Right cardiac atrium (tissue), 5 donors: ENCODE measurements at regions not wholly inside any gene's neighbourhood (a gene's known extent, or its start where the extent isn't known, plus 50 kb on each side); places are given as distances from the start of the nearest gene placed in this dataset.

Experiments
- ATAC-seq, 2 donors: fragments of 200-7000 bp; cut with Tn5 transposase; one replicate each; pipeline versions ENCODE4 v1.8.0 to v1.9.1; 2020; ENCODE audit warnings: moderate library complexity in 2 of 2, mild to moderate bottlenecking in 1 of 2
- DNase-seq, 3 donors: peaks; one replicate each; pipeline ENCODE4 v3.0.0-alpha.2; 2020
- H3K27ac ChIP-seq: one replicate; pipeline ENCODE4 v1.5.1; 2013; ENCODE audit warnings: mild to moderate bottlenecking, low read length, control low read depth, moderate library complexity
- H3K27me3 ChIP-seq: one replicate; pipeline ENCODE4 v1.6.1; 2013; ENCODE audit not compliant: control insufficient read depth, insufficient read depth
- H3K4me1 ChIP-seq: one replicate; pipeline ENCODE4 v1.6.1; 2013; ENCODE audit warnings: low read length; ENCODE audit not compliant: control insufficient read depth, insufficient read depth
- H3K4me3 ChIP-seq: one replicate; pipeline ENCODE4 v1.5.1; 2013; ENCODE audit warnings: low read length, control low read depth
- H3K9me3 ChIP-seq: one replicate; pipeline ENCODE4 v1.6.1; 2013; ENCODE audit warnings: low read length; ENCODE audit not compliant: control insufficient read depth
- WGBS: extraction: QIAGEN DNeasy Blood & Tissue Kit; methylation state at CpG from one replicate; pipeline ENCODE4 v1.1.7; 2013; 5-methylcytosine and 5-hydroxymethylcytosine counted together
- intact Hi-C, 4 donors: fragments of 100-400 bp; cut with DNase I; formaldehyde crosslinking; loops; one replicate each; pipeline versions ENCODE4 v1.11.0 to v1.14.0; 2022 to 2023
- donor health status: healthy with polysubstance abuse.
- donor health status: DM: no; HTN: yes; CAD: no.
- donor health status: DM: no; HTN: no; CAD: no.
- donor health status: DM: no; HTN: yes; CAD: no; lungs with severe emphysema.
- donor health status: DM: yes; HTN: yes; CAD: no.

- Histone ChIP-seq H3K27ac (no peak overlapping the region), H3K9me3 (no peaks in the 10 kb centered on the region), H3K4me1 (no peaks in the 10 kb centered on the region), H3K4me3 (no peak overlapping the region), H3K27me3 (no peaks in the 10 kb centered on the region)
- intact Hi-C loops: no loop called here
- WGBS: 58% methylated on average over 1 of the region's 1 CpG
- ATAC-seq (no peak), DNase-seq (no peak)
Observed at GRCh38 chr5:115024922-115025321, 144.8 kb downstream of the TRIM36 start.

GRCh38 chr5:115022303-115022702 is 147.4 kb downstream of the TRIM36 start:
- no peaks in the 10 kb centered on the region for H3K4me1 ChIP-seq
- no peaks in the 10 kb centered on the region for H3K27me3 ChIP-seq
- no peak overlapping the region for H3K27ac ChIP-seq
- no peak for DNase-seq
- no peak overlapping the region for H3K4me3 ChIP-seq
- ATAC-seq: no peak
- intact Hi-C loops: no loop called here
- no peaks in the 10 kb centered on the region for H3K9me3 ChIP-seq

GRCh38 chr5:115016646-115017045 is 153.1 kb downstream of the TRIM36 start:
- Histone ChIP-seq H3K9me3 (no peaks in the 10 kb centered on the region), H3K4me3 (no peak overlapping the region), H3K27me3 (no peaks in the 10 kb centered on the region), H3K4me1 (no peaks in the 10 kb centered on the region), H3K27ac (no peak overlapping the region)
- WGBS: 56% methylated on average over 1 of the region's 1 CpG
- intact Hi-C loops: no loop called here
- ATAC-seq: no peak
- no peak for DNase-seq

- no peaks in the 10 kb centered on the region for H3K4me1 ChIP-seq
- ATAC-seq (no peak), DNase-seq (no peak)
- no peaks in the 10 kb centered on the region for H3K9me3 ChIP-seq
- H3K4me3 ChIP-seq: no peak overlapping the region
- H3K27ac ChIP-seq: no peak overlapping the region
- 89% methylated on average over 9 of the region's 11 CpGs for WGBS
- intact Hi-C loops: no loop called here
- no peaks in the 10 kb centered on the region for H3K27me3 ChIP-seq
Observed at GRCh38 chr5:114999176-114999575, 170.5 kb downstream of the TRIM36 start.

GRCh38 chr5:114989512-114989911 is 180.2 kb downstream of the TRIM36 start:
- DNase-seq: no peak
- no peak overlapping the region for H3K4me3 ChIP-seq
- 51% methylated on average over 4 of the region's 10 CpGs for WGBS

GRCh38 chr5:114988096-114988495 is 181.6 kb downstream of the TRIM36 start:
- no peak for DNase-seq
- no peaks in the 10 kb centered on the region for H3K9me3 ChIP-seq
- intact Hi-C loops: no loop called here
- no peaks in the 10 kb centered on the region for H3K27me3 ChIP-seq
- ATAC-seq: no peak
- no peak overlapping the region for H3K4me3 ChIP-seq
- no peaks in the 10 kb centered on the region for H3K4me1 ChIP-seq
- 61% methylated on average over 2 of the region's 2 CpGs for WGBS
- H3K27ac ChIP-seq: no peak overlapping the region

More at GRCh38 chr5:114989512-114989911, 180.2 kb downstream of the TRIM36 start:
- Histone ChIP-seq H3K27me3 (no peaks in the 10 kb centered on the region), H3K4me1 (no peaks in the 10 kb centered on the region), H3K27ac (no peak overlapping the region), H3K9me3 (no peaks in the 10 kb centered on the region)
- intact Hi-C loops: no loop called here
- no peak for ATAC-seq

- Histone ChIP-seq H3K27ac (no peak overlapping the region), H3K4me3 (no peak overlapping the region), H3K27me3 (no peaks in the 10 kb centered on the region), H3K4me1 (no peaks in the 10 kb centered on the region), H3K9me3 (no peaks in the 10 kb centered on the region)
- intact Hi-C loops: no loop called here
- ATAC-seq (no peak), DNase-seq (no peak)
- WGBS: 80% methylated on average over 2 of the region's 2 CpGs
Observed at GRCh38 chr5:114984796-114985195, 184.9 kb downstream of the TRIM36 start.

- no peak for ATAC-seq
- intact Hi-C loops: no loop called here
Observed at GRCh38 chr5:114981111-114981510, 188.6 kb downstream of the TRIM36 start.

GRCh38 chr5:114977979-114978573 is 191.6 kb downstream of the TRIM36 start:
- intact Hi-C loops: no loop called here
- Histone ChIP-seq H3K4me1 (no peaks in the 10 kb centered on the region), H3K9me3 (no peaks in the 10 kb centered on the region), H3K27ac (no peak overlapping the region), H3K4me3 (no peak overlapping the region), H3K27me3 (no peaks in the 10 kb centered on the region)
- DNase-seq (no peak), ATAC-seq (no peak)
- 82% methylated on average over 4 of the region's 4 CpGs for WGBS

More at GRCh38 chr5:114981111-114981510, 188.6 kb downstream of the TRIM36 start:
- no peak for DNase-seq
- H3K27me3 ChIP-seq: no peaks in the 10 kb centered on the region
- H3K4me3 ChIP-seq: no peak overlapping the region
- no peaks in the 10 kb centered on the region for H3K4me1 ChIP-seq
- no peak overlapping the region for H3K27ac ChIP-seq
- WGBS: 61% methylated on average over 3 of the region's 3 CpGs
- no peaks in the 10 kb centered on the region for H3K9me3 ChIP-seq

- H3K27me3 ChIP-seq: no peaks in the 10 kb centered on the region
- ATAC-seq: no peak
- H3K27ac ChIP-seq: no peak overlapping the region
- no peaks in the 10 kb centered on the region for H3K4me1 ChIP-seq
- 63% methylated on average over 1 of the region's 1 CpG for WGBS
- H3K4me3 ChIP-seq: no peak overlapping the region
- no peaks in the 10 kb centered on the region for H3K9me3 ChIP-seq
- no peak for DNase-seq
- intact Hi-C loops: no loop called here
Observed at GRCh38 chr5:114969482-114969881, 200.2 kb downstream of the TRIM36 start.

GRCh38 chr5:114957384-114957783 is 212.3 kb downstream of the TRIM36 start:
- no peak for DNase-seq
- Histone ChIP-seq H3K4me1 (no peaks in the 10 kb centered on the region), H3K27me3 (no peaks in the 10 kb centered on the region), H3K4me3 (no peak overlapping the region), H3K9me3 (no peaks in the 10 kb centered on the region), H3K27ac (no peak overlapping the region)
- intact Hi-C loops: no loop called here
- 75% methylated on average over 7 of the region's 7 CpGs for WGBS
- ATAC-seq: no peak

GRCh38 chr5:114953565-114953964 is 216.1 kb downstream of the TRIM36 start:
- intact Hi-C loops: no loop called here
- H3K4me1 ChIP-seq: peaks cover 3% of the 10 kb centered on the region
- WGBS: 66% methylated on average over 2 of the region's 2 CpGs
- DNase-seq: no peak
- no peak overlapping the region for H3K4me3 ChIP-seq
- no peaks in the 10 kb centered on the region for H3K27me3 ChIP-seq
- H3K27ac ChIP-seq: no peak overlapping the region
- H3K9me3 ChIP-seq: no peaks in the 10 kb centered on the region
- no peak for ATAC-seq
